Activated CD4-positive, alpha-beta T cell treated with anti-CD3 and anti-CD28 coated beads, Interleukin-2, amount 10 ng/mL, durations not matched to agents 7 days and 5 days (primary cell): ENCODE measurements at regions not wholly inside any gene's neighbourhood (a gene's known extent, or its start where the extent isn't known, plus 50 kb on each side); places are given as distances from the start of the nearest gene placed in this dataset.
"Not testable (repeated sequence)": the region's sequence is repeated elsewhere in the genome, so short reads cannot be mapped to it uniquely, and the experiment has no call there.

Source experiments
- CTCF ChIA-PET: fragments of 350-600 bp; sonication (Branson Sonifier 250); formaldehyde crosslinking; loops from one replicate; lab custom pipeline; 2021; ENCODE audit warnings: antibody characterized with exemption; lab: Charles Lee
- POLR2A ChIA-PET: fragments of 350-600 bp; sonication (Branson Sonifier 250); formaldehyde crosslinking; loops from one replicate; lab custom pipeline; 2021; ENCODE audit warnings: antibody characterized with exemption; lab: Charles Lee
- DNase-seq: peaks from one replicate; pipeline ENCODE4 v3.0.0-alpha.2; 2020
- H3K27ac Mint-ChIP-seq: one replicate; pipeline ENCODE4 v1.8.0; 2021; ENCODE audit warnings: mild to moderate bottlenecking, moderate library complexity, mixed read lengths
- H3K27me3 Mint-ChIP-seq: one replicate; pipeline ENCODE4 v1.8.0; 2021; ENCODE audit warnings: mixed read lengths
- H3K36me3 Mint-ChIP-seq: one replicate; pipeline ENCODE4 v1.8.0; 2021; ENCODE audit warnings: low read depth, mixed read lengths
- H3K4me1 Mint-ChIP-seq: one replicate; pipeline ENCODE4 v1.8.0; 2021; ENCODE audit warnings: mixed read lengths
- H3K4me3 Mint-ChIP-seq: one replicate; pipeline ENCODE4 v1.8.0; 2021; ENCODE audit warnings: mild to moderate bottlenecking, moderate library complexity, mixed read lengths
- H3K9me3 Mint-ChIP-seq: one replicate; pipeline ENCODE4 v1.8.0; 2021; ENCODE audit warnings: mixed read lengths

- H3K36me3 Mint-ChIP-seq = no peaks in the 10 kb centered on the region
- H3K9me3 Mint-ChIP-seq = no peaks in the 10 kb centered on the region
- H3K27me3 Mint-ChIP-seq = no peaks in the 10 kb centered on the region
- POLR2A ChIA-PET = no interaction called here
- H3K4me1 Mint-ChIP-seq = no peaks in the 10 kb centered on the region
- no peak overlapping the region for H3K4me3 Mint-ChIP-seq
- DNase-seq = no peak
- CTCF ChIA-PET = no interaction called here
- H3K27ac Mint-ChIP-seq = no peak overlapping the region
Observed at GRCh38 chr4:160403081-160403480, 1300.2 kb downstream of the RAPGEF2 start.

GRCh38 chr4:160406263-160406825 is 1303.5 kb downstream of the RAPGEF2 start:
- POLR2A ChIA-PET = interaction anchor here (0.5 kb wide), 1 partner anchor 126 kb away, joined by 3 read pairs; no protein-coding TSS in a partner anchor
- CTCF ChIA-PET = no interaction called here

DNA sequence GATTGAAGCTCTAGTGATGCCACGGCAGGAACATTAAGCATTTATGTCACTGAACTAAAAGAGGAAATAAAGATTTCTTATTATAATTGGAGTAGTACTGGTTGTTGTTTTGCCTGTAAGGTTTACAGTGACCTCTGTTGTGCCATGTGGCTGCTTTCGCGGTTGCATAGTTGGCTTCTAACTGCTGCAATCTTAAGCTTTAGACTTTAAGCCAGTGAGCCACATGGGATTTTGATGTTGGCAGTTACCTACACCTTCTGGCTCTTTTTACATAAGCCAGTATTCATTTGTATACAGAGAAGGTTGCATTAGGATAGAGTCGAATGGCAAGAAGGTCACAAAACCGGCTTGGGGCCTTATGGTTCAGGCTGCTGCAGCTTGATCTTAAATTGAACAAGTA is 1311.6 kb downstream of the RAPGEF2 start:
- H3K4me1 Mint-ChIP-seq = no peaks in the 10 kb centered on the region
- no peak overlapping the region for H3K4me3 Mint-ChIP-seq
- H3K36me3 Mint-ChIP-seq = no peaks in the 10 kb centered on the region
- no peaks in the 10 kb centered on the region for H3K9me3 Mint-ChIP-seq
- no peak overlapping the region for H3K27ac Mint-ChIP-seq
- no peaks in the 10 kb centered on the region for H3K27me3 Mint-ChIP-seq
- CTCF ChIA-PET = no interaction called here
- no peak for DNase-seq
- POLR2A ChIA-PET = no interaction called here

More at GRCh38 chr4:160406263-160406825, 1303.5 kb downstream of the RAPGEF2 start:
- Mint-ChIP-seq H3K27me3 (no peaks in the 10 kb centered on the region), H3K27ac (no peak overlapping the region), H3K4me3 (no peak overlapping the region), H3K4me1 (no peaks in the 10 kb centered on the region), H3K9me3 (no peaks in the 10 kb centered on the region), H3K36me3 (no peaks in the 10 kb centered on the region)
- no peak for DNase-seq

GRCh38 chr4:160423879-160424451 is 1321.1 kb downstream of the RAPGEF2 start:
- H3K9me3 Mint-ChIP-seq = peaks cover 2% of the 10 kb centered on the region
- H3K4me3 Mint-ChIP-seq = no peak overlapping the region
- CTCF ChIA-PET = no interaction called here
- DNase-seq = no peak
- H3K27me3 Mint-ChIP-seq = no peaks in the 10 kb centered on the region
- POLR2A ChIA-PET = no interaction called here
- no peaks in the 10 kb centered on the region for H3K4me1 Mint-ChIP-seq
- H3K36me3 Mint-ChIP-seq = no peaks in the 10 kb centered on the region
- no peak overlapping the region for H3K27ac Mint-ChIP-seq

DNA sequence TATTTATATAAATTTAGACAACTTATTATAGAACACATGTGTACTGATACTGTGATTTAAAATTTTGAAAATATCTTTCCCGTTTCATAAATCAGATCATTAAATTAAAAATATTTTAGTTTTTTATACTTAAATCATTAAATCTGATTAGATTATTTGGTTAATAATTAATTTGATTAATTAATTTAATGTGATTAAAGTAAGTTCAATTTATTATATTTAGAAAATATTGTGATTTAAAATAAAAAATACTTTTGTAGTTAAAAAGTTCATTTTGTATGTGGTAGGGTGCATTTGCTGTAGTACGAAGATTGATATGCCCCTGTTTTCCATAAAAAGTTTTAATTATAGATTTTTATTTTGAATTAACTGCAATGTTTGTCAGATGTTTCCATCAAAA is 1323.4 kb downstream of the RAPGEF2 start:
- no peak for DNase-seq
- Mint-ChIP-seq H3K27ac (no peak overlapping the region), H3K36me3 (no peaks in the 10 kb centered on the region), H3K27me3 (no peaks in the 10 kb centered on the region), H3K9me3 (peaks cover 7% of the 10 kb centered on the region), H3K4me1 (no peaks in the 10 kb centered on the region), H3K4me3 (no peak overlapping the region)
- CTCF ChIA-PET = no interaction called here
- POLR2A ChIA-PET = no interaction called here

DNA sequence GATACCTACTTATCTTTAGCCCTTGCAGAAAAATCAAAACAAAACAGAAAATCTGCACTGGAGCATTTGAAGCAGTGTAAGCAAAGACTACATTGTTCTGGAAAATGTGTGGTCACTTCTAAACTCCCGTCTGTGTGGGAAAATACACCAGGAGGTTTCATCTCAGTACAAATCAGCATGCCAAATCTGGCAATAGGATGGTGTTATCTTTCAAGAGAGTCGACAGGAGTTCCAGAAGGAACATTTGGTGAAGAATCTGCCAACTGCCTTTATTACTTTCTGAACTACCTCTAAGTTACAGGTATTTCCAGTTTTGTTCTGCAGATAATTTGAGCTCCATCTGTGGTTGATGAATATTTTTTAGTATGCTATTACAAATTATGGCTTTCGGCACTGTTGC is 1348.0 kb downstream of the RAPGEF2 start:
- no peak overlapping the region for H3K4me3 Mint-ChIP-seq
- ChIA-PET CTCF (no interaction called here), POLR2A (no interaction called here)
- no peaks in the 10 kb centered on the region for H3K27me3 Mint-ChIP-seq
- no peak for DNase-seq
- H3K4me1 Mint-ChIP-seq = no peaks in the 10 kb centered on the region
- peaks cover 2% of the 10 kb centered on the region for H3K9me3 Mint-ChIP-seq
- no peak overlapping the region for H3K27ac Mint-ChIP-seq
- H3K36me3 Mint-ChIP-seq = no peaks in the 10 kb centered on the region

DNA sequence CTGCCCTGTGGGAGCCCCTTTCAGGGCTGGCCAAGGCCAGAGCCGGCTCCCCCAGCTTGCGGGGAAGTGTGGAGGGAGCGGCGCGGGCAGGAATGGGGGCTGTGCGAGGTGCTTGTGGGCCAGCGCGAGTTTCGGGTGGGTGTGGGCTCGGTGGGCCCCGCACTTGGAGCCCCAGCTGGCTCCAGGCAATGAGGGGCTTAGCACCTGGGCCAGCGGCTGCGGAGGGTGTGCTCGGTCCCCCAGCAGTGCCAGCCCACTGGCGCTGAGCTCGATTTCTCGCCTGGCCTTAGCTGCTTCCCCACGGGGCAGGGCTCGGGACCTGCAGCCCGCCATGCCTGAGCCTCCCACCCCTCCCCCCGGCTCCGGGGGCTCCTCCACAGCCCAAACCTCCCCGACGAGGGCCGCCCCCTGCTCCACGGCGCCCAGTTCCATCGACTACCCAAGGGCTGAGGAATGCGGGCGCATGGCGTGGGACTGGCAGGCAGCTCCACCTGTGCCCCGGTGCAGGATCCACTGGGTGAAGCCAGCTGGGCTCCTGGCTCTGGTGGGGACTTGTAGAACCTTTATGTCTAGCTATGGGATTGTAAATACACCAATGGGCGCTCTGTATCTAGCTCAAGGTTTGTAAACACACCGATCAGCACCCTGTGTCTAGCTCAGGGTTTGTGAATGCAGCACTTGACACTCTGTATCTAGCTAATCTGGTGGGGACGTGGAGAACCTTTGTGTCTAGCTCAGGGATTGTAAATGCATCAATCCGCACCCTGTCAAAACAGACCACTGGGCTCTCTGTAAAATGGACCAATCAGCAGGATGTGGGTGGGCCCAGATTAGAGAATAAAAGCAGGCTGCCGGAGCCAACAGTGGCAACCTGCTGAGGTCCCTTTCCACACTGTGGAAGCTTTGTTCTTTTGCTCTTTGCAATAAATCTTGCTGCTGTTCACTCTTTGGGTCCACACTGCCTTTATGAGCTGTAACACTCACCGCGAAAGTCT is 1379.1 kb downstream of the RAPGEF2 start:
- DNase-seq, H3K27ac Mint-ChIP-seq, CTCF ChIA-PET, H3K9me3 Mint-ChIP-seq, POLR2A ChIA-PET, H3K36me3 Mint-ChIP-seq, H3K27me3 Mint-ChIP-seq, H3K4me3 Mint-ChIP-seq, H3K4me1 Mint-ChIP-seq: not testable (repeated sequence)

- ChIA-PET CTCF (no interaction called here), POLR2A (no interaction called here)
- H3K27ac Mint-ChIP-seq = no peak overlapping the region
- H3K4me3 Mint-ChIP-seq = no peak overlapping the region
- H3K36me3 Mint-ChIP-seq = no peaks in the 10 kb centered on the region
- no peaks in the 10 kb centered on the region for H3K27me3 Mint-ChIP-seq
- no peaks in the 10 kb centered on the region for H3K4me1 Mint-ChIP-seq
- DNase-seq = no peak
- H3K9me3 Mint-ChIP-seq = peaks cover 6% of the 10 kb centered on the region
Observed at GRCh38 chr4:160485071-160485687, 1382.3 kb downstream of the RAPGEF2 start.

DNA sequence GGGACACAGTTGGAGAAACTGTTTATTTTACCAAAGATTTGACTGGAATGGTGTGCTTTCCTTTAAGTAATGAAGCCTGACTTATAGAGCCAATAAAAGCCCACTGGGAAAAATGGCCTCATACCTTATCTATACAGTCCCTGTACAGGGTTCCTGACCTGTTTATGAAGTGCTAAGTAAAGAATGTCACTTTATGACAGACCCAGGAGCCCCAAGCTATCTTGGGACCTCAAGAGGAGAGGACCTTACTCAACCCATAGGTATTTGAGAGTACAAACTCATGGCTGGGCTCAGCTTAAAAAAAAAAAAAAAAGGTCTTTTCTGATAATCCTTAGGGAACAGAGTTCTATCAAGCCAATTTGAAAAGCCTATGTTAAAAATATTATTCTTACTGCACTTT is 1389.3 kb downstream of the RAPGEF2 start:
- Mint-ChIP-seq H3K27me3 (no peaks in the 10 kb centered on the region), H3K27ac (no peak overlapping the region), H3K36me3 (no peaks in the 10 kb centered on the region), H3K9me3 (peaks cover 10% of the 10 kb centered on the region), H3K4me1 (no peaks in the 10 kb centered on the region), H3K4me3 (no peak overlapping the region)
- no peak for DNase-seq
- ChIA-PET POLR2A (no interaction called here), CTCF (no interaction called here)

DNA sequence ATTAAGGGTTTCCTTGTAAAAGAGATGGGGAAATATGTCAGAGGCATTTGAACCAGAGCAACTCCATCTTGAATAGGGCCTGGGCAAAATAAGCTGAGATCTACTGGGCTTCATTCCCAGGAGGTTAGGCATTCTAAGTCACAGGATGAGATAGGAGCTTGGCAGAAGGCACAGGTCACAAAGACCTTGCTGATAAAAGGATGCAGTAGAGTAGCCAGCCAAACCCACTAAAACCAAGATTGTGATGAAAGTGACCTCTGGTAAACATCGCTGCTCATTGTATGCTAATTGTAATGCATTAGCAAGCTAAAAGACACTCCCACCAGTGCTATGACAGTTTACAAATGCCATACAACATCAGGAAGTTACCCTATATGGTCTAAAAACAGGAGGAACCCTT is 1390.3 kb downstream of the RAPGEF2 start:
- Mint-ChIP-seq H3K4me1 (no peaks in the 10 kb centered on the region), H3K4me3 (no peak overlapping the region), H3K27me3 (no peaks in the 10 kb centered on the region), H3K27ac (no peak overlapping the region), H3K9me3 (peaks cover 10% of the 10 kb centered on the region), H3K36me3 (no peaks in the 10 kb centered on the region)
- ChIA-PET POLR2A (no interaction called here), CTCF (no interaction called here)
- DNase-seq = no peak

DNA sequence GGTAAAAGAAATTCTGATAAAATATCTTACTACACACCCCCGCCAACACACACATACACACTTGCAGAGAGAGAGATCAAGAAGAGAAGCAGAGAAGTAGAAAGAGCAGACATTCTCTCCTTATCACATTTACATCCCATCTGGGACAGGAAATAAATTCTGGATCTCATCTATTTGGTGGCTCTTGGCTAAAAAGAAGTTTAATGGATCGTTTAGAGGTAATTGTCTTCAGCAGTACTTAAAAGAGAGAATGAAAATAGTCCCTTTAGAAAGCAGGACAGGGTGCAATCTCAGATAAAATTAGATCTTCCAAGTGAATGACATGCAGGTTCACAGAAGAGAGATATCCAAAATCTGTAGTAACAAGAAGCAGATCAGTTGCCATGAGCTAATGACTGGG is 1392.5 kb downstream of the RAPGEF2 start:
- DNase-seq = no peak
- Mint-ChIP-seq H3K36me3 (no peaks in the 10 kb centered on the region), H3K27me3 (no peaks in the 10 kb centered on the region), H3K27ac (no peak overlapping the region), H3K4me3 (no peak overlapping the region), H3K9me3 (peaks cover 8% of the 10 kb centered on the region), H3K4me1 (no peaks in the 10 kb centered on the region)
- ChIA-PET CTCF (no interaction called here), POLR2A (no interaction called here)

- Mint-ChIP-seq H3K4me3 (no peak overlapping the region), H3K27ac (no peak overlapping the region), H3K4me1 (no peaks in the 10 kb centered on the region), H3K9me3 (peaks cover 2% of the 10 kb centered on the region), H3K27me3 (no peaks in the 10 kb centered on the region), H3K36me3 (no peaks in the 10 kb centered on the region)
- no peak for DNase-seq
- CTCF ChIA-PET = no interaction called here
- POLR2A ChIA-PET = no interaction called here
Observed at GRCh38 chr4:160498211-160498610, 1395.3 kb downstream of the RAPGEF2 start.

DNA sequence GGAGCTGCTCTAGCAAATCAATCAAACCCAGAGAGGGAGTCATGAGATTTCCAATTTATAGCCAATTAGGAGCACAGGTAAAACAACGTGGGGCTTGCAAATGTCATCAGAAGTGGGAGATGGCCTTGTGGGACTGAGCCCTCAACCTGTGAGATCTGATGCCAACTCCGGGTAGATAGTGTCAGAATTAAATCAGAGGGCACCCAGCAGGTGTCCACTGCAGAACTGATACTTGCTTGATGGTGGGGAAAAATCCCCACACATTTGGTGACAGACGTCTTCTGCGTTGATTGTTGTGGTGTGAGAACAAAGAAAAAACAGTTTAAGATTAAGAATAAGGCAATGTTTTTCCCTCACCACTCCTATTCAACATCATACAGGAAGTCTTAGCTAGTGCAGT is 1402.8 kb downstream of the RAPGEF2 start:
- DNase-seq = no peak
- POLR2A ChIA-PET = no interaction called here
- peaks cover 5% of the 10 kb centered on the region for H3K9me3 Mint-ChIP-seq
- CTCF ChIA-PET = no interaction called here
- H3K27me3 Mint-ChIP-seq = no peaks in the 10 kb centered on the region
- H3K27ac Mint-ChIP-seq = no peak overlapping the region
- H3K4me1 Mint-ChIP-seq = no peaks in the 10 kb centered on the region
- H3K36me3 Mint-ChIP-seq = no peaks in the 10 kb centered on the region
- no peak overlapping the region for H3K4me3 Mint-ChIP-seq
